Large intestine (tissue), 3 donors: ENCODE measurements at regions not wholly inside any gene's neighbourhood (a gene's known extent, or its start where the extent isn't known, plus 50 kb on each side); places are given as distances from the start of the nearest gene placed in this dataset.

Source experiments
- DNase-seq, 2 donors: peaks; one replicate each; pipeline versions ENCODE4 v3.0.0 to v3.0.0-alpha.2; 2013
- H3K27ac ChIP-seq: one replicate; pipeline ENCODE4 v1.5.1; 2013; ENCODE audit warnings: low read length
- H3K27me3 ChIP-seq: 2 replicates; pipeline ENCODE4 v1.6.1; 2013; ENCODE audit warnings: low read length; ENCODE audit not compliant: control insufficient read depth, insufficient read depth
- H3K36me3 ChIP-seq: 2 replicates; pipeline ENCODE4 v1.6.1; 2013; ENCODE audit warnings: low read length; ENCODE audit not compliant: control insufficient read depth, insufficient read depth
- H3K4me1 ChIP-seq: one replicate; pipeline ENCODE4 v1.6.1; 2013; ENCODE audit warnings: low read length; ENCODE audit not compliant: control insufficient read depth, insufficient read depth
- H3K4me3 ChIP-seq: one replicate; pipeline ENCODE4 v1.5.1; 2013; ENCODE audit warnings: low read length
- H3K9me3 ChIP-seq: one replicate; pipeline ENCODE4 v1.6.1; 2013; ENCODE audit warnings: mild to moderate bottlenecking, low read depth, low read length, moderate library complexity; ENCODE audit not compliant: control insufficient read depth
- WGBS: methylation state at CpG from one replicate; pipeline ENCODE4 v1.1.5; 2013; ENCODE audit warnings: low lambda C conversion rate; ENCODE audit not compliant: insufficient coverage; 5-methylcytosine and 5-hydroxymethylcytosine counted together

DNA sequence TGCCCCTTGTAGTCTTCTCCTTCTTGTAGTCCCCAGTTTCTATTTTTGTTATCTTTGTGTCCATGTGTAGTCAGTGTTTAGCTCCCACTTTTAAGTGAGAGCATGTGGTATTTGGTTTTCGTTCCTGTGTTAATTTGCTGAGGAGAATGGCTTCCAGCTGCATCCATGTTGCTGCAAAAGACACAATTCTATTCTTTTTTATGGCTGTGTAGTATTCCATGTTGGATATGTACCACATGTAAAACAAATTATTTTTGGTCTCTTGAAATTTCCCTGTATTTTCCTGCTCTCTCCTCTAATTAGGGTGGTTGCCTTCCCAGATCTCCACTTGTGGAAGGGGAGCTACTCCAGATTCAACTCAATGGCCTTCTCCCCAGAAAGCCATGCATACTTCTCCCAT, 813.8 kb downstream of the UQCRFS1 start:
- Histone ChIP-seq H3K36me3 (no peaks in the 10 kb centered on the region), H3K4me1 (no peaks in the 10 kb centered on the region), H3K27ac (no peak overlapping the region), H3K27me3 (no peaks in the 10 kb centered on the region), H3K4me3 (no peak overlapping the region), H3K9me3 (no peaks in the 10 kb centered on the region)
- no peak for DNase-seq
- no CpG with 5 or more reads among the region's 1 CpG for WGBS

DNA sequence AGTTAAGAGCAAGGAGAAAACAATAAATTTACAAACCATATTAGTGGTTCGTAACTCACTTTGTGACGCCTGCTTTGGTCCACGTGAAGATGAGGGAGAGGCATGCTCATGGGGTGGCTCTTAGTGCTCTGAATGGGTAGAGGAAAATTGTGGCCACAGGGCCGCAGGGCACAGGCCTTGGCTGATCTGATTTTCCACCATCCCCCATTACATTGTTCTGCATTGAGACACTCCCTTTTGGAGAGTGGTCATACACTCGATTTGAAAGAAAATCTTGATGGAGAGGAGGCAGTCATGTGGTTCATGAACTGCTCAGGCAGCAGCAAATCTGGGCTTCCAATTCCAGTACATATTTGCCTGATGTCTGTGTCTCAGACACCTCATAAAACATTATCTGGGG, 815.2 kb downstream of the UQCRFS1 start:
- Histone ChIP-seq H3K27ac (no peak overlapping the region), H3K9me3 (no peaks in the 10 kb centered on the region), H3K27me3 (no peaks in the 10 kb centered on the region), H3K4me3 (no peak overlapping the region), H3K36me3 (no peaks in the 10 kb centered on the region), H3K4me1 (no peaks in the 10 kb centered on the region)
- WGBS: no CpG with 5 or more reads among the region's 5 CpGs
- no peak for DNase-seq

DNA sequence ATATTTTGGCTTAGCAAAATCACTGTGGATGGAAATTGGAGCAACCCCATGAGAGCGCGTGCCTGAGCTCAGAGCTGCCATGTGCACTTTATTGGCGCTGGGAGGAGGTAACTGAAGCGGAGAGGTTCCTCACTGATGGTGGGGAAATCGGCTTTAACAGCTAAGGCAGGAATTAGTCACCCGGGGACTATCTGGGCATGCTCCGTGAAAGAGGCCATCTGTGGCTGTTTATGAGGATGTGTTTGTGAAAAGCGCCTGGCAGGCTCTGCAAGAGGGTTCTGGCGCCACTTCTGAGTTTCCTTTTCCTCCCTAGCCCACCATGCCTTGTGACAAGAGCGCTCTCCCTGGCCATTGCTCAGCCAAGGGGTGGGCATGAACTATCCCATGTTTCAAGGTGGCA, 815.6 kb downstream of the UQCRFS1 start:
- DNase-seq: no peak
- no CpG with 5 or more reads among the region's 10 CpGs for WGBS

DNA sequence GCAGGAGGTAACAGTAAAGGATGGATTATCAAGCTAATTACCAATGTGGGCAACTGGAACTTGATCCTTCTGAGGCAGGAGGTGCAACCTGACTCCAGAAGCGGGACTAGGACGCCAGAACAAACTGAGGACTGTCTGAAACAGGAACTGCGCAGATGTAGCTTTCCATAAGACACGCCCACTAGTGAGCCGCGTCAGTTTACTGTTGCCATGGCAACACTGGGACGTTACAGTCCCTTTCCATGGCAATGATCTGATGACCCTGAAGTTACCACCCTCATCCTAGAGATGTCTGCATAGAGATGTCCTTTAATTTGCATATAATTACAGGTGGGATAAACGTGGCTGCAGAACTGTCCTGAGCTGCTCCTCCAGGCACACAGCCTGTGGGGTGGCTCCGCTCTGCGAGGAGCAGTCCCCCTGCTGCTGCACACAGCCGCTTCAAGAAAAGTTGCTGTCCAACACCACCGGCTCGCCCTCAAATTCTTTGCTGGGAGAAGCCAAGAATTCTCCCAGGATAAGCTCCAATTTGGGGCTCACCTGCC, 816.6 kb downstream of the UQCRFS1 start:
- no CpG with 5 or more reads among the region's 13 CpGs for WGBS
- H3K4me3 ChIP-seq: no peak overlapping the region
- H3K27me3 ChIP-seq: no peaks in the 10 kb centered on the region
- H3K36me3 ChIP-seq: no peaks in the 10 kb centered on the region
- no peak overlapping the region for H3K27ac ChIP-seq
- no peaks in the 10 kb centered on the region for H3K9me3 ChIP-seq
- no peaks in the 10 kb centered on the region for H3K4me1 ChIP-seq
- no peak for DNase-seq

More for the DNA sequence above, 815.6 kb downstream of the UQCRFS1 start:
- Histone ChIP-seq H3K9me3 (no peaks in the 10 kb centered on the region), H3K4me1 (no peaks in the 10 kb centered on the region), H3K27ac (no peak overlapping the region), H3K27me3 (no peaks in the 10 kb centered on the region), H3K4me3 (no peak overlapping the region), H3K36me3 (no peaks in the 10 kb centered on the region)

DNA sequence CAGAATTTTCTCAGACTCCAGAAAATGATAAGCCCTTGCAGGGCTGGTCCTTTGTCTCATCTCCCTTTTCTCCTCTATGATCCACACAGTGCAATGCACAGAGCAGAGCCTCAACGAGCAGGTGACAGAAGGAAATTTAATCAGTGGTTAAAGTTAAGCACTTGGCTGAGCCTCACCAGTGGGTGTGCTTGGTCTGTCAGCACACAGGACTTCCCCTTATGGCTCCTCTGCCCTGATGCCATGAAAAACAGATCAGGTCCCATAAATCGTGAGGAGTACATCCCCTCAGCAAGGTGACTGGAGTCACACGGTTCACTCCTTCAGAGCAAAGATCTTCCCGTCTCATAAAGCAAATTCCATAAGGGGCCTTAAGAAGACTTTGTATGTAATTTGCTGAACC, 818.2 kb downstream of the UQCRFS1 start:
- no peak overlapping the region for H3K27ac ChIP-seq

DNA sequence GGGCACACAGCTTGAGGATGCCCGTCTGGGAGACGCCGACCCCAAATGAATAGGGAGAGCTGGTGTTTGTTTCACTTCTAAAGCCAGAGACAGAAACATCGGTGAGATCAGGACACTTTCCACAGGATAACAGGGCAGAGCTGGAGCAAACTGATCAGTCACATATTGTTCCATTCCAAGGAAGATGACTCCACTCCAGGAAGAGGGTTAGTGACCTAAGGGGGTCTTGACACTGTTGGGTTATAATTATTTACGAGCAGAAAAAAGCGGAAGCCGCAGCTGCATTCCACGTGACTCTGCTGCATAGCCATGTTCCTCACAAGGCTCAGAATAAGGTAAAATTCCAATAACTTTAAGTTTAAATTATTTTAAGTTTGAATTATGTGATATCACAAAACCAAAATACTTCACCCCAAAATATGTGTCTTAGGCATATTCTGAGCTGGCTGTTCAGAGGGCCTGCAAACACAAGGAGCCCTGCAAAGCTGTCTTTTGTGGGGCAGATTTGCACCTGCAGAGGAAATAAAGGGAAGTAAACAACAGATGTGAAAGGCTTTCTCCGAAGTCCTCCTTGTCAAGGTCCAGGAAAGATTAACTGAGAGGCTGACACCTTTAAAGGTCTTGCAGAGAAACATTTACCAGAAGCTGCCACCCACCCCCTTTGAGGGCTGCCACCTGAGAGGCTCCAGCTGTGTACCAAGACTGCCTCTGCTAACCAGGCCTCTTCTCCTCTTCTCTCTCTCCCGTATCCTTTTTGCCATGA, 819.2 kb downstream of the UQCRFS1 start:
- Histone ChIP-seq H3K36me3 (no peaks in the 10 kb centered on the region), H3K27me3 (no peaks in the 10 kb centered on the region), H3K4me1 (no peaks in the 10 kb centered on the region), H3K4me3 (no peak overlapping the region), H3K27ac (no peak overlapping the region), H3K9me3 (no peaks in the 10 kb centered on the region)
- no peak for DNase-seq
- WGBS: 19% methylated on average over 7 of the region's 10 CpGs

More for the DNA sequence above, 818.2 kb downstream of the UQCRFS1 start:
- no peaks in the 10 kb centered on the region for H3K4me1 ChIP-seq
- no CpG with 5 or more reads among the region's 4 CpGs for WGBS
- no peaks in the 10 kb centered on the region for H3K9me3 ChIP-seq
- H3K27me3 ChIP-seq: no peaks in the 10 kb centered on the region
- no peak for DNase-seq
- H3K36me3 ChIP-seq: no peaks in the 10 kb centered on the region
- H3K4me3 ChIP-seq: no peak overlapping the region

DNA sequence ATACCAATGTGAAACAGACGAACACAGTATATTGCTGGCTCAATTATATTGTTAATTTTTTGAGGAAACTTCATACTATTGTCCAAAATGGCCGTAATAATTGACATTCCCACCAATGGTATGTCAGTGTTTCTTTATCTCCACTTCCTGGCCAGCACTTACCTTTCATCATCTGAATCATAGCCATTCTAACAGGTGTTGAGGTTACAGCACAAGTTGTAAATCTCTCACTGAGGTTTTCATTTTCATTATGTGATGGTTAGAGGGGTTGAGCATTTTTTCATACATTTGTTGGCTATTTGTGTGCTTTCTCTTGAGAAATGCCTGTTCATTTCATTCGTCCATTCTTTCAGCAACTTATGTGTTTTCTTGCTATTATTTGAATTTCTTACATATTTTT, 824.0 kb downstream of the UQCRFS1 start:
- no peak for DNase-seq
- Histone ChIP-seq H3K4me3 (no peak overlapping the region), H3K36me3 (no peaks in the 10 kb centered on the region), H3K9me3 (no peaks in the 10 kb centered on the region), H3K27ac (no peak overlapping the region), H3K4me1 (no peaks in the 10 kb centered on the region), H3K27me3 (no peaks in the 10 kb centered on the region)
- WGBS: 88% methylated on average over 1 of the region's 3 CpGs

DNA sequence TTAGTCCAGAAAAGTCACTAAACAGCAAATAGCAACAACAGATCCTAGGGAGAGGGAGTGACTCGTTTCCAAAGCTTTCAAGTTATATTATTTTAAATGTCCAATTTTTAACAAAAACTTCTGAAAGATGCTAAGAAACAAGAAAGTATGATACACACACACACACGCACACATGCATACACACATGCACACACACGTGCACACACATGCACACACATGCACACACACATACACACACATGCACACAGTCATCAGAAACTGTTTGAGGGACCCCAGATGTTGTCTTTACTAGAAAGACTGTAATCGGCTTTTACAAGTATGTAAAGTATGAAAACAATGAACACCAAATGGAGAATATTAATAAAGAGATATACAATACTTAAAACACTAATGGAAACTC, 825.4 kb downstream of the UQCRFS1 start:
- Histone ChIP-seq H3K4me3 (no peak overlapping the region), H3K27me3 (no peaks in the 10 kb centered on the region), H3K36me3 (no peaks in the 10 kb centered on the region), H3K27ac (no peak overlapping the region), H3K4me1 (no peaks in the 10 kb centered on the region), H3K9me3 (no peaks in the 10 kb centered on the region)
- DNase-seq: no peak
- no CpG with 5 or more reads among the region's 4 CpGs for WGBS

DNA sequence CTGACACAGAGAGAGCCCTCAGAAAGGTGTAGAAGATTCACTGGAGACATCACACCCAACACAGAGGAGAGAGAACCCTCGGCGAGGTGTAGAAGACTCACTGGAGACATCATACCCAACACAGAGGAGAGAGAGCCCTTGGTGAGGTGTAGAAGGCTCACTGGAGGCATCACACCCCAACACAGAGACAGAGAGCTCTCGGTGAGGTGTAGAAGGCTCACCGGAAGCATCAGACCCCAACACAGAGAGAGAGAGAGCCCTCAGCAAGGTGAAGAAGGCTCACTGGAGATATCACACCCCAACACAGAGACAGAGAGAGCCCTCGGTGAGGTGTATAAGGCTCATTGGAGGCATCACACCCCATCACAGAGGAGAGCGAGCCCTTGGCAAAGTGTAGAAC, 826.5 kb downstream of the UQCRFS1 start:
- no peak overlapping the region for H3K4me3 ChIP-seq
- H3K27ac ChIP-seq: no peak overlapping the region
- H3K27me3 ChIP-seq: no peaks in the 10 kb centered on the region
- no peaks in the 10 kb centered on the region for H3K4me1 ChIP-seq
- no peak for DNase-seq
- no CpG with 5 or more reads among the region's 6 CpGs for WGBS
- H3K9me3 ChIP-seq: no peaks in the 10 kb centered on the region
- H3K36me3 ChIP-seq: no peaks in the 10 kb centered on the region

DNA sequence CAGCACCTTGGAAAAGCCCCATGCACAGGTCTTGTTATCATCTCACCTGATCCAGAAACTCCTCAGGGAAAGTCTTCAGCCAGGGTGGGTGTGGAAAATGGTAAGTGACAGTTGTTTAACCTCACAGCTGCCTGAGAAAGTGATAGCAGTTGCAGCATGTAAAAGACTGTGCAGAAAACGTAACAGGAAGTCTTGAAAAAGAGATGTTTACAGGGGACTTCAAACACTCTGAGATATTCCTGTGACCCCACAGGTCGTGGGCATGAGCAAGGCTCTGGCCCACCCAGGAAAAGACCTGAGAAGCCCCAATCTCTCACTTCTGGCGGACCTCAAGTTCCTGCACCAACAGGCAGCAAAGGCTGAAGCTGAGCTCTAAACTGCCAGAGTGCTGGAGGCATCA, 826.9 kb downstream of the UQCRFS1 start:
- no peaks in the 10 kb centered on the region for H3K36me3 ChIP-seq
- H3K27me3 ChIP-seq: no peaks in the 10 kb centered on the region
- no peaks in the 10 kb centered on the region for H3K4me1 ChIP-seq
- H3K4me3 ChIP-seq: no peak overlapping the region
- no peak overlapping the region for H3K27ac ChIP-seq
- no peak for DNase-seq
- no CpG with 5 or more reads among the region's 3 CpGs for WGBS
- no peaks in the 10 kb centered on the region for H3K9me3 ChIP-seq

DNA sequence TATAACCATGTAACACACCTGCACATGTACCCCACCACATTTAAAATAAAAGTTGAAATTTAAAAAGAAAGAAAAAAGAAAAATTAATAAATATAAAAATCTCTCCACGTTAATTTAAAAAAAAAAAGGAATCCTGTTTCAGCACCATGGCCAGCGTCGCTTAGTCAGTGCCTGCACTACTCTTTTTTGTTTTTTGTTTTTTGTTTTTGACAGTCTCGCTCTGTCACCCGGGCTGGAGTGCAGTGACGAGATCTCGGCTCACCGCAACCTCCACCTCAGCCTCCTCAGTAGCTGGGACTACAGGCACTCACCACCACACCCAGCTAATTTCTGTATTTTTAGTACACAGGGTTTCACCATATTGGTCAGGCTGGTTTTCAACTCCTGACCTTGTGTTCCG, 835.9 kb downstream of the UQCRFS1 start:
- DNase-seq: no peak
- Histone ChIP-seq H3K9me3 (no peaks in the 10 kb centered on the region), H3K36me3 (no peaks in the 10 kb centered on the region), H3K27me3 (no peaks in the 10 kb centered on the region), H3K4me3 (no peak overlapping the region), H3K4me1 (no peaks in the 10 kb centered on the region), H3K27ac (no peak overlapping the region)
- 79% methylated on average over 2 of the region's 9 CpGs for WGBS
